ENCODE measurements at regions not wholly inside any gene's neighbourhood (a gene's known extent, or its start where the extent isn't known, plus 50 kb on each side); places are given as distances from the start of the nearest gene placed in this dataset.

DNA sequence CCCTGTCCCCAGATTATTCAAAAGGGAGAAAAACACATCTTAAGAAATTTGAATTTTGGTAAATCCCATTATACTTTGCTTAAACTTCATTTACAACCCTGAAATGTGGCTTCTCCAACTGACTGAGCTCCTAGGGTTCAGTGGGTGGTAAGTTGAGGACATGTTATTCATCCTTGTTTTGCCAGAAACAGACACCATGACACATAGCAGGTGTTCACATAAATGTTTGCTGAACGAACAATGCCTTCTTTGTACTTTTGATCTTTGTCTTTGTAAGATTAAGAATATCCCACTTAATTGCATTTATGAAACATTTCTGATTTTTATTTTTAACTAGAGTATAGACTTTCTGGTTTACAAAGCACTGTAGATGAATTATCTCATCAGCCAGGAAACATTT lies 209.7 kb downstream of the GPAM start:
- no peak overlapping the region for H3K4me3 Mint-ChIP-seq
- Histone ChIP-seq H3K9ac (ENCODE audit: extremely low read depth, insufficient read length, low read length) (no peak overlapping the region), H3K23me2 (ENCODE audit: insufficient read length, low read depth, low read length, poor library complexity, severe bottlenecking) (no peaks in the 10 kb centered on the region), H2BK5ac (ENCODE audit: insufficient read length, low read length) (no peak overlapping the region), H4K5ac (ENCODE audit: insufficient read length, low read depth, low read length) (no peak overlapping the region), H2BK120ac (ENCODE audit: low read depth, low read length, poor library complexity, severe bottlenecking) (no peak overlapping the region), H3K4me2 (ENCODE audit: insufficient read depth, insufficient read length, low read length) (no peak overlapping the region), H2BK12ac (ENCODE audit: insufficient read length, low read depth, low read length) (no peak overlapping the region), H3K79me2 (ENCODE audit: insufficient read depth, low read length) (no peaks in the 10 kb centered on the region), H2AK5ac (ENCODE audit: insufficient read length, low read length) (no peak overlapping the region), H3K14ac (ENCODE audit: insufficient read depth, low read length) (no peak overlapping the region), H3K56ac (ENCODE audit: insufficient read length, low read depth, low read length) (no peak overlapping the region), H3K18ac (ENCODE audit: insufficient read length, low read depth, low read length) (no peak overlapping the region), H2BK20ac (ENCODE audit: low read depth, low read length, poor library complexity, severe bottlenecking) (no peak overlapping the region), H3K4me1 (ENCODE audit: insufficient read depth, low read length) (no peaks in the 10 kb centered on the region), H3K27me3 (ENCODE audit: insufficient read depth, low read length) (no peaks in the 10 kb centered on the region), H3T11ph (ENCODE audit: low read length) (no peak overlapping the region), H3K4ac (ENCODE audit: low read depth, low read length) (no peak overlapping the region), H4K8ac (replicated peaks; ENCODE audit: insufficient read length, low read depth, low read length) (no peak overlapping the region), H3K23ac (ENCODE audit: insufficient read length, low read depth, low read length) (no peak overlapping the region), H4K20me1 (ENCODE audit: control insufficient read depth, insufficient read depth, insufficient read length) (no peaks in the 10 kb centered on the region), H2BK15ac (ENCODE audit: low read depth, low read length) (no peak overlapping the region), H4K91ac (ENCODE audit: insufficient read length, low read depth, low read length) (no peak overlapping the region), H2AFZ (ENCODE audit: low read length) (no peak overlapping the region), H3K27ac (ENCODE audit: insufficient read length, low read depth, low read length) (no peak overlapping the region), H3K9me3 (ENCODE audit: control insufficient read depth, low read depth, low read length) (no peaks in the 10 kb centered on the region), H3K79me1 (ENCODE audit: insufficient read depth, low read depth, low read length, poor library complexity, severe bottlenecking) (no peaks in the 10 kb centered on the region)
- H3K36me3 Mint-ChIP-seq (ENCODE audit: insufficient read depth in 1 of 3, low read depth in 3 of 3), result no peaks in the 10 kb centered on the region
- H3K4me1 Mint-ChIP-seq, result no peaks in the 10 kb centered on the region; a peak in 1 of 4 replicates
- TF ChIP-seq, protein P1, sequence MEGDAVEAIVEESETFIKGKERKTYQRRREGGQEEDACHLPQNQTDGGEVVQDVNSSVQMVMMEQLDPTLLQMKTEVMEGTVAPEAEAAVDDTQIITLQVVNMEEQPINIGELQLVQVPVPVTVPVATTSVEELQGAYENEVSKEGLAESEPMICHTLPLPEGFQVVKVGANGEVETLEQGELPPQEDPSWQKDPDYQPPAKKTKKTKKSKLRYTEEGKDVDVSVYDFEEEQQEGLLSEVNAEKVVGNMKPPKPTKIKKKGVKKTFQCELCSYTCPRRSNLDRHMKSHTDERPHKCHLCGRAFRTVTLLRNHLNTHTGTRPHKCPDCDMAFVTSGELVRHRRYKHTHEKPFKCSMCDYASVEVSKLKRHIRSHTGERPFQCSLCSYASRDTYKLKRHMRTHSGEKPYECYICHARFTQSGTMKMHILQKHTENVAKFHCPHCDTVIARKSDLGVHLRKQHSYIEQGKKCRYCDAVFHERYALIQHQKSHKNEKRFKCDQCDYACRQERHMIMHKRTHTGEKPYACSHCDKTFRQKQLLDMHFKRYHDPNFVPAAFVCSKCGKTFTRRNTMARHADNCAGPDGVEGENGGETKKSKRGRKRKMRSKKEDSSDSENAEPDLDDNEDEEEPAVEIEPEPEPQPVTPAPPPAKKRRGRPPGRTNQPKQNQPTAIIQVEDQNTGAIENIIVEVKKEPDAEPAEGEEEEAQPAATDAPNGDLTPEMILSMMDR (conservative IDR thresholded peaks at IDR 0.05), result no peak
- DNase-seq, result no peak
- peaks cover 2% of the 10 kb centered on the region; the same call in 1 of the 2 replicates for H3K27me3 Mint-ChIP-seq (ENCODE audit: low read depth)
- no CpG with 5 or more reads among the region's 1 CpG for WGBS (ENCODE audit: extremely low coverage, insufficient read length, low lambda C conversion rate)
- H3K9me3 Mint-ChIP-seq, result no peaks in the 10 kb centered on the region
- H3K27ac Mint-ChIP-seq, result no peak overlapping the region
